Embryonic facial prominence (tissue), 1 donor: ENCODE measurements at regions not wholly inside any gene's neighbourhood (a gene's known extent, or its start where the extent isn't known, plus 50 kb on each side); places are given as distances from the start of the nearest gene placed in this dataset.
"Not testable (repeated sequence)": the region's sequence is repeated elsewhere in the genome, so short reads cannot be mapped to it uniquely, and the experiment has no call there.

Source experiments
- DNase-seq: peaks from one replicate; pipeline ENCODE4 v3.0.0-alpha.2; 2016; ENCODE audit errors: extremely low spot score

DNA sequence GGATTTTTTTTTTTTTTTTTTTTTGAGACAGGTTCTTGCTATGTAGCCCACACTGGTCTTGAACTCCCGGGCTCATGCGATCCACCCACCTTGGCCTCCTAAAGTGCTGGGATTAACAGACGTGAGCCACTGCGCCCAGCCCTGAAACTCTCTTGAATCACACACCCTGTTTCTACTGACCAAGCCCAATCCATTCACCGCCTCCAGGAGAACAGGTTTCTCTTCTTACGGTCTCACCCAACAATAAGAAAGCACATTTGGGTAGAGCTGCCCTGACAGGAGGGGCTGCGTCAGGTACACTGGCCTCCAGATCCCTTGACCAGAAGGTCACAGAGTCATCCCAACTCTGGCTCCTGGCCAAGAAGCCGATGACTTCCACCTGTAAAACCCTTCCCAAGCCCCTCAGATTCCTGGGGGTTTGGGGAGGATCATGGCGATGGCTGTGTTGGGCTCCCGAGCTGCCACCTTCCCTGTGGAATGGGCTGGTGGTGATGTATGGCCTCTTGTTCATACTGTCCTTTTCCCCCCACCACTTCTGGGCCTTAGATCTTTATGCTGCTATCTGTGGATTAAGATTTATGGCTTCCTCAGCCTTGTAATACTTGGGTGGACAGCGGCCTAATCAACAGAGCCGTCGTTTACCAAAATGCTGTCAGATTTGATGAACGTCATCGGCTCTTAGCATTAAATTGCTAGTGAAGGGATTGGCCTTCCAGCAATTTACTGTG lies 89.1 kb downstream of the KATNIP start:
- no peak for DNase-seq

DNA sequence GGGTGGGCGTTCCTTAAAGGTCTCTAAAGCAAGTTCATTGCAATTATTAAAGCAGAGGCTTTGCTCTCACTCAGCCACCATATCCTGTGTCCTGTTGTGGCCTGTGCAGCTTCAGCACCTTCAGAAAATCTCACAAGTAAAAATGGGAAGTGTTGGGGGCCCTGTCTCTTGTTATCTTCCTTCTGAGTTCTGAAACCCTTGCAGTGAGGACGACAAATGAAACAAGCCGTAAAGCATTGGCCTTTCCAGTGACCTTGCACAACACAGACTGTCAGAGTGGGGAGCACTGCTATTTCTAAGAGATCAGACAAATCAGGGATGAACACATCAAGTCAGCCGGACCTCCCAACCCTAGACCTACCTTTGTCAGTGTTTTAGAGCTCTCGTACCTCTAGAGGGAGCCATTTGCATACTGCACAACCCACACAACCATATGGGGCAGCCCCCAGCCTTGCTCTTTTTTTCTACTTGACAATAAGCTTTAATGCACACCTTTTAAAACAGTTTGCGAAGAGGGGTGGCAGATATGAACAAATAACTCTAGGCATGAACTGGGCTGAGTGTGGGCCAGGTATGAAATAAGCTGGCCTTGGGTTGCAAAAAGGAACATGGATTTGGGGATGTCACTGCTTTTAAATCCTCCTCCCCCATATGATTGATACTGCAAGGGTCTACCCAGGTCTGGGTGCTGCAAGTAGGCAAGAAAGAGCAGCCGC lies 89.8 kb downstream of the KATNIP start:
- no peak for DNase-seq

DNA sequence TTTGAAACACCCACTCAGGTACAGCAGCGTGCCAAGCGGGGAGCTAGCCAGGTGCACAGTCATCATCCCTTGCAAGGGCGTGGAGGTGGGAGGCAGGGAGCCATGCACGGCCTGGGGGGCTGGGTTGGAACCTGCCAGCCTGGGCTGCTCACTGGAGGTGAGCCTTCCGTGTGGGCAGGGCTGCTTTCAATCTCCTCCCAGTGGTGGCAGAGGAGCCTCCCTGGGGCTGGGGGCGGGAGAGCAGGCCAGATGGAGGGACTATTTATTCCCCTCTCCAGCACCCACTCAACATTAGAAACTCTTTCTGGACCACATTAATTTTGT lies 90.3 kb downstream of the KATNIP start:
- no peak for DNase-seq

DNA sequence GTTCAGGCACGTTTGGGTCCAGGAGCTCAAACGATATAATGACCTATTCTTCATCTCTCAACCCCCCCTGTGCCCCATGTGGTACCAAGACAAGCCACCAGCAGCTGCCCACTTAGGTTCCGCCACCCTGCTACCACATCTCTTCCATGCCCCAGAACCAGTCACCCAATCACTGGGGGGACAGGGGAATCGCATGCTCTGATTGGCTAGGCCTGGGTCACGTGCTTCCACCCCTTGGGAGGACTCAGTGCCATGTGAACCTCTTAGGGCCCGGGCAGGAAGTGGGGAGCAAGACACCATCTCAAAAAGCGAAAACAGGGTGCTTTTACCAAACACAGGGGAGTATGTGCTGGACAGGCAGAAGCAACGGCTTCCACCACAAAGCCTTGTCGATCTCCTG lies 91.3 kb downstream of the KATNIP start:
- no peak for DNase-seq

DNA sequence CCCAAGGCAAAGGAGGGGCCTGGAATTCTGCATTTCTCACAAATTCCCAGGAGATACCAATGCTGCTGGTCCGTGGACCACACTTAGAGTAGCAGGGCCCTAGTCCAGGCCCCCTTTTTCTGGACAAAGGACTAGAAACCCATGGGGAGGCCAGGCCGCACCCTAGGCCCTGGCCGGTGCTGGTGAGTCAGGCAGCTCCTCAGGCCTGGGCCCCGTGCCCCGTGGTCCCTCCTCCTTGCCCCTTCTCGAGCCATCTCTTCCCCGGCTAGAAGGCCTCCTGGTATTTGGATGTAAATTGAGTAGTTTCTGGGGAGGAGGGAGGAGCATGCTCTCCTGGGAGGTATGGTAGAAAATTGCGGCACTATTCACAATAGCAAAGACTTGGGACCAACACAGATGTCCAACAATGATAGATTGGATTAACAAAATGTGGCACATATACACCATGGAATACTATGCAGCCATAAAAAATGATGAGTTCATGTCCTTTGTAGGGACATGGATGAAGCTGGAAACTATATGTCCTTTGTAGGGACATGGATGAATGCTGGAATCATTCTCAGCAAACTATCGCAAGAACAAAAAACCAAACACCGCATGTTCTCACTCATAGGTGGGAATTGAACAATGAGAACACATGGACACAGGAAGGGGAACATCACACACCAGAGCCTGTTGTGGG lies 91.9 kb downstream of the KATNIP start:
- DNase-seq = not testable (repeated sequence)

DNA sequence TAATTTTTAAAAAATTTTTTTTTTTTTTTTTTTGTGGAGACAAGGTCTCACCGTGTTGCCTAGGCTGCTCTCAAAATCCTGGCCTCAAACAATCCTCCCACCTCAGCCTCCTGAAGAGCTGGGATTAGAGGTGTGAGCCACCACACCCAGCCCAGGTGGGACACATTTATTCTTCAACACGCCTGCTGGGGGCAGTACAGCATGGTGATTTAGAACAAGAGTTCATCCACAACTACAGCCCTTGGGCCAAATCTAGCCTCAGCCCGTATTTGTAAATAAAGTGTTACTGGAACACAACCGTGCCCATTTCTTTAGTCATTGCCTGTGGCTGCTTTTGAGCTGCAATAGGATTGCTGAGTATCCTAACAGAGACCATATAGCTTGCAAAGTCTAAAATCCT lies 92.8 kb downstream of the KATNIP start:
- DNase-seq = no peak

DNA sequence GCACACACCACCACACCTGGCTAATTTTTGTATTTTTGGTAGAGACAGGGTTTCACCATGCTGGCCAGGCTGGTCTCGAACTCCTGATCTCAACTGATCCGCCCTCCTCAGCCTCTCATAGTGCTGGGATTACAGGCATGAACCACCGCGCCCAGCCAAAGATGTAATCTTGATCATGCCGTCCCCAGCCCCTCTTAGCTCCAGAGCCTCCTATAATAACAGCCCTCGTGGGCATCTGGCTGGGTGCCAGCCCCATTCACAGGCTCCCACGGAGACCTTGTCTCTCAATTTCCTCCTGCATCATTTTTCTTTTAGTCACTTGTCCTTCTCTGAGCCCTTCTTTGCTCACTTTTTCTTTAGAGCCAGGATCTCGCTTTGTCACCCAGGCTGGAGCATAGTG lies 94.2 kb downstream of the KATNIP start:
- no peak for DNase-seq

DNA sequence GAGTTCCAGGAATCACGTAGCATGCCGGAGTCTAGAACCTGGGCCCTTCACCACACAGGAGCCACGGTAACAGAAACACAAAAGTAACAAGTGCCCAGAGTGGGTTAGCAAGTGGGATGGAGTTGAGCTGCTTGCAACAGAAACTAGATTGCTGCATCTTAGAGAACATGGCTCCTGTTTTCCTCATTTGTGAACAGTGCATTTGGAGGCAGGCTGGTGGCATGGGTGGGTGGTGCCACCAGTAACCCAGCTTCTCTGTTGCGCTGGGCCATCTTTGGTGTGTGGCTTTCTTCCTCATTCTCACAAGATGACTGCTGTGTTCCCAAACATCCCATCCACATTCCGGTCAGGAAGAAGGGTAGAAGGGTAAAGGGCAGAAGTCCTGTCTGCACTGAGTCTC lies 95.5 kb downstream of the KATNIP start:
- DNase-seq = no peak

DNA sequence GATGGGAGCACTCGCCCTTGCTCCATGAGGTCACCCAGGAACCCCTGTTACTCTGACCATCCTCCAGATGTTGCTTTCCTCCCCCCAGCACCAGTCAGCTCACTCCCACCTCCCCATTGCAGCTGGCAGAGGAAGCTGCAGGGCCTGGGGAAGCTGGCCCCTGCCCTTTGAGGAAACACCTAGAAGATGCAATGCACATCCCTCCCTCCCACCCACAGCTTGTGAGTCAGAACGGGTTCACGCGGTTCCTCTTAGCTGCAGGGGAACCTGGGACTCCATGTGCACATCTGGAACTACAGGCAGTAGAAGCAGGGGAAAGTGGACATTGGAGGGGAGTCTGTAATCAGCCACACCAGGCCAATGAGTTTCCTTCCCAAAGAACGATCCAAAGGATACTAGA lies 96.9 kb downstream of the KATNIP start:
- DNase-seq = no peak

DNA sequence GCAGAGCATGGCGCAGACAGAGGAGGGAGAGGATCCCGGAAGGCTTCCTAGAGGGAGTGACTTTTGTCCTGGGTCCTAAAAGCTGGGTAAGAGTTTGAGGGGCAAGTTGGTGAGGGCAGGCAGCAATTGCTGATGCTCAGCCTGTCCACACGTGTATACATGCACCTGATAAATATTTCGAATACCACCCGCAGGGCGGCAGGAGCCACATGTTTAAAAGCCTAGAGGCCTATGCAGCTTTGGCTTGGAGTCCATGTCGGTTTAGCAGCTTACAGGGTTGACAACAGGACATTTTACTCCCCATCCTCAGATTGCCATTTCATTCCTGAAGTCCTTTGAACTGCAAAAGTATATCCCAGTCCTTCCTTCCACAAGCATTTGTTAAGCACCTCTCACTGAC lies 99.1 kb downstream of the KATNIP start:
- no peak for DNase-seq

DNA sequence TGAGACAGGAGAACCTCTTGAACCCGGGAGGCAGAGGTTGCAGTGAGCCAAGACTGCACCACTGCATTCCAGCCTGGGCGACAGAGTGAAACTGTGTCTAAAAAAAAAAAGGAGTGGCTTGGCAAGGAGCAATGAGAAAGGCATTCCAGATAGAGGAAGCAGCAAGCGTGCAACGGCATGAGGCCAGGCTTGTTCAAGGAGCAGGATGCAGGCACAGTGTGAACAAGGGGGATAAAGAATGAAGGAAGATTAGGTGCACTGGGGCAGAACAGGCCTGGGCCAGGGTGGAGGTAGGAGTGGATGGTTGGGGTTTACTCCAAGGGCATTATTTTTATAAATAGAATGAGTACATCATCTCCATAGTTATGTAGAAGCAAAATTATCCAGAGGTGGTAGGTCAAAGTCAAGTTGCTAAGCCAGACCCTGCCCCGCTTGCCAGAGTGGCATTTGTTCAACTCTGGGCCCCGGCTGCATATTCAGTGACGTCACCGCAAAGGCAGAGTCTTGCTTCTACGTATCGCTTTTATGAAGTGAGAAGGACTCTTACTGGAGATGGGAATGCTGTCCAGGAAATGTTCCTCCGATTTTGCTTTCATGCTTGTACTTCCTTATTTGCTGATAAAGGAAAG lies 100.2 kb downstream of the KATNIP start:
- DNase-seq = no peak

DNA sequence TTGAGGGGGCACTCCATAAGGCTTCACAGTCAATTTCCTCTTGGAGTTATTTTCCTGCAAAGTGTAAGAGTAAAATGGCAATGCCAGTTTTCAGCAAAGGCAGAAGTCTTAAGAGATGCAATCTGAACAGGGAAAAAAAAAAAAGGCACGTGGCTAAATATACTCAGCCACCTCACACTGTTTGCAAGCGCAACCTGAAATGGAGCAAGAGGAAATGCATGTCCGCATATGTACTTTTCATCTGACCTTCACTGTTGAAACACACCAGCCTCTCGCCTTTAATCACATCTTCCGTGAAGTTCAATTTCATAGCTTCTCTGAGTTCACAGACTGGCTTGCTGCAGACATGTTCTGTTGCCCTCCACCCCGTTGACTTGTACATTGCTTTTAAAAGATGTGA lies 101.4 kb downstream of the KATNIP start:
- no peak for DNase-seq

DNA sequence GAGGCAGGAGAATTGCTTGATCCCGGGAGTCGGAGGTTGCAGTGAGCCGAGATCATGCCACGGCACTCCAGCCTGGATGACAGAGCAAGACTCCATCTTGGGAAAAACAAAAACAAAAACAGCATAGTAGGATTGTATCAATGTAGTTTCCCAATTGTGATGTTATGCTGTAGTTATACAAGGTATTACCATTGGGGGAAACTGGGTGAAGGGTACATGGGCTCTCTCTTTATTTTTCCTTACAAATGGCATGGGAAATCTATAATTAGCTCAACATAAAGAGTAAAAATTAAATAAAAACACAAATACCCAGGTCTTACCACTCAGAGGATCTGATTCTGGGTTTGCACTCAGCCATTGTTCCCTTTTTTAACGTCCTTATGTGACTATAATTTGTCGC lies 107.9 kb downstream of the KATNIP start:
- DNase-seq = no peak

DNA sequence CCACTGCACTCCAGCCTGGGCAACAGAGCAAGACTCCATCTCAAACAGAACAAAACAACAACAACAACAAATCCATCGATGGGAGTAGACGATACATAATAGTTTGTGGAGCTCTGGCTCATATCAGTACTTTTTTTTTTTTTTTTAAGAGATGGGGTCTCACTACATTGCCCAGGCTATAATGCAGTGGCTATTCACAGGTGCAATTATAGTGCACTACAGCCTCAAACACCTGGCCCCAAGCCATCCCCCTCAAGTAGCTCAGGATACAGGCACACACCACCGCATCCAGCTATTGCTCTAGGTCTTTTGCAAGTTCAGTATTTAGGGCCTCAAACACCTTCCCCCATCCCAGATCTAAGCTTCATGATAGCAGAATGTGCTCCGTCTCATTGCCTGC lies 110.6 kb downstream of the KATNIP start:
- DNase-seq = no peak

DNA sequence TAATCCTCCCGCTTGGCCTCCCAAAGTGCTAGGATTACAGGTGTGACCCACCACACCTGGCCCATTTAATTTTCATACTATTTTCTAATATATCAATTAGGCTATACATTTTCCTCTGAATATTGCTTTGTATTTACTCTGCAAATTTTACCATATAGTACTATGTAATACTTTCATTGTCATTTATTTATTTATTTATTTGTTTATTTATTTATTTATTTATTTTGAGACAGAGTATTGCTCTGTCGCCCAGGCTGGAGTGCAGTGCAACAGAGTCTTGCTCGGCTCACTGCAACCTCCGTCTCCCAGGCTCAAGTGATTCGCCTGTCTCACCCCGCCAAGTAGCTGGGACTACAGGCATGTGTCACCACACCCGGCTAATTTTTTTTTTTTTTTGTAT lies 113.3 kb downstream of the KATNIP start:
- not testable (repeated sequence) for DNase-seq

DNA sequence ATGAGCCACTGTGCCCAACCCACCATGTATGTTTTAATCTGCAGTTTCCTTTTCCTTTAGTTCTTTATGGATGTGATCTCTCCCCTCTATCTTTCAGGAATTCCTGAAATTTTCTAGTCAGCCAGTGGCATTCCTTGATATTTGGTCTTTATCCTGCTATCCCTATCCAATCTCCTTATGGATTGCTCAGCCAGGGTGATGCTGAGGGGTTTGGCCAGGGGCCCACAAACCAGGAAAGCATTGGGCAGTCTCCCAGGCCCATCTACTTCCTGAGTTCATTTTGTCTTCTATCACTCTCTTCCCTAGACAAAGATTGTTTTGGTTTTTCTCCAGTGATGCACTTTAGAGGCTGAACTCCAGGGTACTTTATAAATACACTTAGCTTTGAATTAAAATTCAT lies 115.9 kb downstream of the KATNIP start:
- DNase-seq = no peak

DNA sequence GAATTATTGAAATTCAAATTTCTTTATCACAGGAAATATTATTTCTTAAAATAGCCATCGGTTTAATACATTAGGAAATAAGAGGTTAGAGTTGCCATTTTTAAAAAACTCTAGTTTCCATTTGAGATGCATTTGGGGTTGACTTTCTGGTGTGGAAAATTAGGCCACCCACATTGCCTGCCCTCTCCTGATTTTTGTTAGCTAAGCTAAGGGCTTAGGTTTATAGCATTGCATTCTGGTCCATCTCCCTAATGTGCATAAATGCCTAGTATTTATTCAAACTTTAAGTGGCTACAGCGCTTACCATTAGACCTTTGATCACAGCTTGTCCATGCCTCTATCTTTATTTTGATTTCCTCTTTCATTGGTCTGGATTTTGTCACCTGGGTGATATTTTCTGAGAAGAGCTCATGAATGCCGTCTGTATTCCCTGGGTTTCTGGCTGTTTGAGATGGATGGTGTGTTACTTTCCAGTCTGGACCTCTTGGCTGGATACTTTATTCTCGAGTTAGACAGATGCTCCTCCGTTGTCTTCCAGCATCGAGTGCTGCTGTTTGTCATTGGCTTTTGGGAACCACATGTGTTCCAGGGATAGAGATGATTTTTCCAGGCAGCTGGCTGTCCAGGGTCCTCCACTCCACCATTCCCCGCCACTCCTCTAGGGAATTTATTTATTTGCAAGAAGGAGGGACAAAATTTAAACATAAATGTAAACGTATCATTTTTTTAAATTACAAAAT lies 120.3 kb downstream of the KATNIP start:
- DNase-seq = no peak

DNA sequence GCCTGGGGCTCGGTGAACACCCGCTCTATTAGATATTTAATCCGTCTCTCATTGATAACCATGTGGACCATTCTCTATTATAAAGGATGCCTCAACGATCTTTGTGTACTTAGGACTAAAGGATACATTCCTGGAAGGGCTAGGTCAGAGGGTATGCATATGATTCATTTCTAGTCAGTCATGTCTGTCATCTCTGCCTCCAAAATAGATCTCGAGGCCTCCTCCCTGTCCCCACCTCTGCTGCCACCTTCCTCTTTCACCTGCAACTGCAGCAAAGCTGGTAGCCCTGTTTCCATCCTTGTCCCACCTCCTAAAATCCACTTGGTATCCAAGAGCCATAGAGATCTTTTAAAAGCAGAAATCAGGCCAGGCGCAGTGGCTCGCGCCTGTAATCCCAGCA lies 121.5 kb downstream of the KATNIP start:
- DNase-seq = no peak

DNA sequence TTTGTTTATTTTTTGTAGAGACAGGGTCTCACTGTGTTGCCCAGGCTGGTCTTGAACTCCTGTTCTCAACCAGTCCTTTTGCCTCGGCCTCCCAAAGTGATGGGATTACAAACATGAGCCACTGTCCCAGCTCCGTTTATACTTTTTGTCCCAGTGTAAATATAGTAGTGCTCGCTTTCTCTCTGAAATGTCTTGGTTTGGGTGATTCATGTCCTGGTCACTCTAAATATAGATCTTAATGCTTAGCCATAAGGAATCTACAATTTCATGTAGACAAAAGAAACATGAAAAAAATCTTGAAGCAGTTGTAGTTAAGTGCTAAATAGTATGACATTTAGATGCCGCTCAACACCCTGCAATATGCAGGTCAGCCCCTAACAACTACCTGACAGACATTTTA lies 126.9 kb downstream of the KATNIP start:
- no peak for DNase-seq

DNA sequence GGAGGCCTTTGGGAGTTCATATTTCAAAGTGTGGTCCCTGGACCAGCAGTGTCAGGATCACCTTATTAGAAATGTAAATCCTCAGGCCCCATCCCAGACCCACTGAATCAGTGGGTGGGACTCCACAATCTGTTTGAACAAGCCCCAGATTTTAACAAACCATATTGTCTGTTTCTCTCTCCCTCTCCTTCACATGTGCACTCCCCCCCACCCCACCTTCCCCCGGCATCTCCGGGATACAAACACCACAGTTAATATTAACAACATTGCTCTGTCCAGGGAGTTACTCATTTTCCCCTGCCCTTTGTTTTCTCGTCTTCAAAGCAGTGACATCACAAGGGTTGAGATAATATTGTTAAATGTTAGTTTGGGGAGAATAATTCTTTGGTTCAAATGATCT lies 127.3 kb downstream of the KATNIP start:
- no peak for DNase-seq

DNA sequence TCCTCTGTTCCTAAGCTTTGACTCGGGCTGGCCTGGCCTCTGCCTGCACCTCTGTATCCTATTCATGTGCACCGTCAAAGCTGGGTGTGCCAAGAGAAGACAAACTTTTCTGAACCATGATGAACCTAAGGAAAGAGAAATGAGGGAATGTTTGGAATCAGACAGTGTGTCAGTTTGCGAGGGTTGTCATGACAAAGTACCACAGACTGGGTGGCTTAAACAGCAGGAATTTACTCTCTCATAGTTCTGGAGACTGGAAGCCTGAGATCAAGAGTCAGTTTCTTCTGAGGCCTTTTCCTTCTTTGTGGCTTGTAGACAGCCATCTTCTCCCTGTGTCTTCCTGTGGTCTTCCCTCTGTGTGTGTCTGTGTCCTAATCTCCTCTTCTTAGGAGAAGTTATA lies 129.0 kb downstream of the KATNIP start:
- no peak for DNase-seq

DNA sequence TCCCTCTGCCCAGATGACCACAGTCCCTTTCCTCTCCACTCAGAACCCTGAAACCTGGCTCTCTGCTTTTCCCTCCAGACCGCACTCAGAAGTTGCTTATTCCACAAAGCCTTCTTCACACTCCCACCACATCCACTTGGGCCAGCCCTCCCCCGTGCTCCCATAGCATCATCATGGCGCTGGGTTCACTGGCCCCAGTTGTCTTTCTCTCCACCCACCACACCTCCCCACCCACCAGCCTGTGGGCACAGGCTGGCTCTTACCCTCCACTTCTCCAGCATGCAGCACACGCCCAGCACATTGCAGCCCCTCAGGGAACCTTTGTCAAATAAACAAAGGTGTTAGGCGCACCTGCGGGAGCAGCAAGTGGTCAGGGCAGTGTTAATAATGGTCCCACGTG lies 130.0 kb downstream of the KATNIP start:
- no peak for DNase-seq
